Small intestine (tissue), 7 donors: ENCODE measurements at regions not wholly inside any gene's neighbourhood (a gene's known extent, or its start where the extent isn't known, plus 50 kb on each side); places are given as distances from the start of the nearest gene placed in this dataset.
"Not testable (repeated sequence)": the region's sequence is repeated elsewhere in the genome, so short reads cannot be mapped to it uniquely, and the experiment has no call there.

Experiments
- DNase-seq, 2 donors: peaks; one replicate each; pipeline versions ENCODE4 v3.0.0 to v3.0.0-alpha.2; 2013
- FAIRE-seq: peaks from 2 replicates; lab custom pipeline; 2012; peaks lifted over from hg19 to GRCh38; lab: Jason Lieb, UNC
- H3K27ac ChIP-seq, 3 donors: one replicate each; pipeline ENCODE4 v1.5.1; 2013; ENCODE audit warnings: low read length in 2 of 3, mild to moderate bottlenecking in 2 of 3, control low read depth in 1 of 3, inconsistent platforms in 1 of 3, low read depth in 1 of 3, moderate library complexity in 1 of 3
- H3K27me3 ChIP-seq, 3 donors: one replicate each; pipeline ENCODE4 v1.6.1; 2013; ENCODE audit warnings: low read length in 3 of 3, inconsistent platforms in 1 of 3; ENCODE audit not compliant: control insufficient read depth in 3 of 3, insufficient read depth in 3 of 3
- H3K36me3 ChIP-seq, 3 donors: one replicate each; pipeline ENCODE4 v1.6.1; 2013; ENCODE audit warnings: low read length in 3 of 3, inconsistent platforms in 1 of 3, low read depth in 1 of 3, mild to moderate bottlenecking in 1 of 3, moderate library complexity in 1 of 3; ENCODE audit not compliant: control insufficient read depth in 3 of 3, insufficient read depth in 2 of 3
- H3K4me1 ChIP-seq, 3 donors: one replicate each; pipeline ENCODE4 v1.6.1; 2013; ENCODE audit warnings: low read length in 2 of 3, inconsistent platforms in 1 of 3, low read depth in 1 of 3, mild to moderate bottlenecking in 1 of 3, moderate library complexity in 1 of 3; ENCODE audit not compliant: control insufficient read depth in 3 of 3, insufficient read depth in 2 of 3
- H3K4me3 ChIP-seq, 3 donors: one replicate each; pipeline ENCODE4 v1.5.1; 2013; ENCODE audit warnings: low read length in 3 of 3, control low read depth in 1 of 3, inconsistent platforms in 1 of 3, low read depth in 1 of 3, mild to moderate bottlenecking in 1 of 3, moderate library complexity in 1 of 3
- H3K9me3 ChIP-seq, 2 donors: one replicate each; pipeline ENCODE4 v1.6.1; 2013; ENCODE audit warnings: low read depth in 1 of 2, low read length in 1 of 2; ENCODE audit not compliant: control insufficient read depth in 2 of 2, insufficient read depth in 1 of 2
- WGBS, 3 donors: extraction: QIAGEN DNeasy Blood & Tissue Kit; methylation state at CpG; one replicate each; pipeline ENCODE4 v1.1.7; 2013; 5-methylcytosine and 5-hydroxymethylcytosine counted together
- donor health status: healthy with polysubstance abuse.
- donor health status: control.
- donor health status: control.
- donor health status: Bipolar disorder and iron deficiency.
- donor health status: healthy.

GRCh38 chr10:117627561-117627960 lies 85.0 kb downstream of the EMX2 start:
- no peak overlapping the region for H3K27ac ChIP-seq
- FAIRE-seq (no peak), DNase-seq (no peak)
- H3K9me3 ChIP-seq = no peaks in the 10 kb centered on the region
- no peaks in the 10 kb centered on the region for H3K4me1 ChIP-seq
- H3K4me3 ChIP-seq = no peak overlapping the region
- WGBS, 3 donors = 85 to 92% (median 86%) methylated on average over 4 of the region's 4 CpGs
- no peaks in the 10 kb centered on the region for H3K27me3 ChIP-seq
- H3K36me3 ChIP-seq = no peaks in the 10 kb centered on the region

GRCh38 chr10:117629717-117630116 lies 87.2 kb downstream of the EMX2 start:
- not testable (repeated sequence) for H3K4me3 ChIP-seq, H3K4me1 ChIP-seq, H3K36me3 ChIP-seq, H3K9me3 ChIP-seq, H3K27me3 ChIP-seq, H3K27ac ChIP-seq, FAIRE-seq, DNase-seq
- 93 to 95% (median 95%) methylated on average over 9 of the region's 9 CpGs for WGBS, 3 donors

GRCh38 chr10:117631276-117632145 lies 89.0 kb downstream of the EMX2 start:
- WGBS, 3 donors = 68 to 75% (median 72%) methylated on average over 11 of the region's 11 CpGs
- no peak for FAIRE-seq
- no peak for DNase-seq
- H3K9me3 ChIP-seq = no peaks in the 10 kb centered on the region
- H3K27me3 ChIP-seq = peaks cover 0 to 4% (median 4%) of the 10 kb centered on the region in 3 donors
- H3K4me1 ChIP-seq = no peaks in the 10 kb centered on the region
- no peaks in the 10 kb centered on the region for H3K36me3 ChIP-seq
- no peak overlapping the region for H3K4me3 ChIP-seq
- H3K27ac ChIP-seq = no peak overlapping the region

DNA sequence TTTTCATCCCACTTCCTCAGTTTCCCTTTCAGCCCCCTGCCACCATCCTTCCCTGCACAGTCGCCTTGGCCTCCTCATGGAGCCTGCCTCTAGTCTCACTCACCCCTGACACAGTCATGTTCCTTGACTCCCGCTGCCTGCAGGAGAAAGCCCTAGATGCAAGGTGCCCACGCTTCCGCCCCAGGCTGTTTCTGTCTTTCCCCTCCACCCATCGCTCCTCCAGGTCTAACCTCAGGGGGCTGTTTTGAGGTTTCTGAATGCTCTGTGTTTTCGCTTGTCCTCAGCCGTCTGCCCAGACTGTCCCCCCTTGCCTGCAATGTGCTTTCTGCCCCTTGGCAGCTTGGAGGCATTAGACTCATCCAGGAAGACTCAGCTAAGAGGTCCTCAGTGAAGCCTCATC lies 89.9 kb downstream of the EMX2 start:
- Histone ChIP-seq H3K4me1 (no peaks in the 10 kb centered on the region), H3K4me3 (no peak overlapping the region), H3K27ac (no peak overlapping the region), H3K36me3 (no peaks in the 10 kb centered on the region), H3K9me3 (no peaks in the 10 kb centered on the region), H3K27me3 (peaks cover 0 to 4% (median 4%) of the 10 kb centered on the region in 3 donors)
- WGBS, 3 donors = 89 to 95% (median 94%) methylated on average over 7 of the region's 7 CpGs
- no peak for DNase-seq
- no peak for FAIRE-seq

DNA sequence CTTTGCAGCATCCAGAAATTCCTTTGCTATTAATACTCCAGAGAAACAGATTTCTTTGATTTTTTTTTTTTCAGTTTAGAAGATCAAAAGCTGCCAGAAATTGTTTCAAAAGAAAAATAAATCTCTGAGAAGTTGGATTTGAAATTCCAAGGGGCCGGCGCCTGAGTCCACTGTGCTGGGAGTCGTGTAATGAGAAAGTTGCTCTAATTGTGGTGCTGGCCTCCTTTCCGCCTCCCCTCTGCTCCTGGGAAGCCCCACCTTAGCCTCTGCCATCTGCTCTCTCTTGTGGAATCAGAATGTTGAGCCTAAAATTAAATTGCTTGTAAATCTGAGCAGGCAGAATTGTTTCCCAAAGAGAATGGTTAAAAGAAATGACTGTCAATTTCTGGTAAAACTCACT lies 93.3 kb downstream of the EMX2 start:
- Histone ChIP-seq H3K27me3 (peaks cover 0 to 4% (median 4%) of the 10 kb centered on the region in 3 donors), H3K4me3 (no peak overlapping the region), H3K27ac (no peak overlapping the region), H3K36me3 (no peaks in the 10 kb centered on the region), H3K4me1 (no peaks in the 10 kb centered on the region), H3K9me3 (no peaks in the 10 kb centered on the region)
- FAIRE-seq = no peak
- DNase-seq = no peak
- 84 to 90% (median 87%) methylated on average over 4 of the region's 4 CpGs for WGBS, 3 donors

GRCh38 chr10:117638200-117638599 lies 95.7 kb downstream of the EMX2 start:
- Histone ChIP-seq H3K4me3 (no peak overlapping the region), H3K9me3 (no peaks in the 10 kb centered on the region), H3K27ac (no peak overlapping the region), H3K27me3 (peaks cover 0 to 7% (median 4%) of the 10 kb centered on the region in 3 donors), H3K36me3 (no peaks in the 10 kb centered on the region), H3K4me1 (no peaks in the 10 kb centered on the region)
- FAIRE-seq (no peak), DNase-seq (no peak)
- WGBS, 3 donors = 73 to 92% (median 83%) methylated on average over 2 of the region's 2 CpGs

- Histone ChIP-seq H3K9me3 (no peaks in the 10 kb centered on the region), H3K36me3 (no peaks in the 10 kb centered on the region), H3K4me3 (no peak overlapping the region), H3K27me3 (peaks cover 0 to 7% (median 4%) of the 10 kb centered on the region in 3 donors), H3K4me1 (no peaks in the 10 kb centered on the region), H3K27ac (no peak overlapping the region)
- no peak for DNase-seq
- no peak for FAIRE-seq
- WGBS, 3 donors = 63 to 87% (median 69%) methylated on average over 1 of the region's 1 CpG
Observed at GRCh38 chr10:117638664-117639200, 96.2 kb downstream of the EMX2 start.

DNA sequence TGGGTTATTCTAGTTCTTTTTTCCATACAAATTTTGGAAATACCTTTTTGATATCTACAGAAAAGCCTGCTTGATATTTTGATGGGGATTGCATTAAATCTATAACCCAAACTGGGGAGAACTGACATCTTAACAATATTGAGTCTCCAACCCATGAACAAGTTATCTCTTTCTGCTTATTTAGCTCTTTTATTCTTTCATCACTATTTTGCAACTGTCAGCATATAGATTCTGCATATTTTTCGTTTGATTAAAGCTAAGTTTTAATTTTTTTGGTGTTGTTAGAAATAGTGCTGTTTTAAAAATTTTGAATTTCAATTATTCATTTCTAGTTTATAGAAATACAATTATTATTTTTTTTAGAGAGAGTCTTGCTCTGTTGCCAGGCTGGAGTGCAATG lies 97.9 kb downstream of the EMX2 start:
- WGBS, 3 donors = 15 to 44% (median 18%) methylated on average over 1 of the region's 1 CpG
- Histone ChIP-seq H3K9me3 (no peaks in the 10 kb centered on the region), H3K27me3 (peaks cover 0 to 3% (median 0%) of the 10 kb centered on the region in 3 donors), H3K4me1 (no peaks in the 10 kb centered on the region), H3K36me3 (no peaks in the 10 kb centered on the region), H3K4me3 (no peak overlapping the region), H3K27ac (no peak overlapping the region)
- DNase-seq (no peak), FAIRE-seq (no peak)
